WERI-Rb-1 (cell line): ENCODE measurements at regions not wholly inside any gene's neighbourhood (a gene's known extent, or its start where the extent isn't known, plus 50 kb on each side); places are given as distances from the start of the nearest gene placed in this dataset.

Experiments
- DNase-seq: peaks from one replicate; pipeline ENCODE4 v3.0.0-alpha.2; 2020
- H3K27ac ChIP-seq: fragments of 250-450 bp; sonication (Bioruptor Pico); 2 replicates; pipeline ENCODE4 v1.5.1; 2020; ENCODE audit warnings: mild to moderate bottlenecking, moderate library complexity
- H3K27me3 ChIP-seq: fragments of 250-450 bp; sonication (Bioruptor Pico); 2 replicates; pipeline ENCODE4 v1.5.1; 2021; ENCODE audit warnings: mild to moderate bottlenecking, low read depth, moderate library complexity; ENCODE audit not compliant: insufficient read depth, severe bottlenecking
- H3K36me3 ChIP-seq: fragments of 250-450 bp; sonication (Bioruptor Pico); 2 replicates; pipeline ENCODE4 v1.5.1; 2020; ENCODE audit warnings: mild to moderate bottlenecking, moderate library complexity
- H3K4me3 ChIP-seq: 2 replicates; pipeline ENCODE4 v1.5.1; 2011; ENCODE audit warnings: low read depth, mild to moderate bottlenecking, control low read depth, low read length
- H3K9me3 ChIP-seq: fragments of 250-450 bp; sonication (Bioruptor Pico); 2 replicates; pipeline ENCODE4 v1.5.1; 2021; ENCODE audit warnings: mild to moderate bottlenecking, moderate library complexity; ENCODE audit not compliant: severe bottlenecking
- TF ChIP-seq, protein P1 (sequence below): IDR thresholded peaks from 2 replicates; pipeline ENCODE4 v1.5.1; 2011; ENCODE audit warnings: low read depth, mild to moderate bottlenecking, control low read depth, inconsistent platforms, low read length

DNA sequence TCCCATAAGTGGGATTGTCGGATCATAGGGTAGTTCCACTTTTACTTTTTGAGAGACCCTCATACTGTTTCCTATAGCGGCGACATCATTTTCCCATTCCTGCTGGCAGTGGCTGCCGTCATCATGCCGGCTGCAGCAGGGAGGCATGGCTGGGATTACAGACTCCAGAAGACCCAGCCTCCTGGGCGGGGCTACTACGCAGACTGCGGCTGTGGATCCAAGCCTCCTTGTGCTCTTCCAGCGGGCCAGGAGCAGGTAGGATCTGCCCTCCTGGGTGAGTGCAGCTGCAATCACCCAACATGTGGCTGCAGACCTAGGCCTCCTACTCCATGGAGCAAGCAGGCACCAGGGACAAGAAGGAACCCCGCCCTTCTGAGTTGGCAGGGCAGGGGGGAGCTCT is 359.2 kb downstream of the GALR1 start:
- no peak overlapping the region for H3K4me3 ChIP-seq
- no peak for DNase-seq
- no peaks in the 10 kb centered on the region for H3K27me3 ChIP-seq
- H3K9me3 ChIP-seq, result peaks cover 3% of the 10 kb centered on the region
- TF ChIP-seq, protein P1, sequence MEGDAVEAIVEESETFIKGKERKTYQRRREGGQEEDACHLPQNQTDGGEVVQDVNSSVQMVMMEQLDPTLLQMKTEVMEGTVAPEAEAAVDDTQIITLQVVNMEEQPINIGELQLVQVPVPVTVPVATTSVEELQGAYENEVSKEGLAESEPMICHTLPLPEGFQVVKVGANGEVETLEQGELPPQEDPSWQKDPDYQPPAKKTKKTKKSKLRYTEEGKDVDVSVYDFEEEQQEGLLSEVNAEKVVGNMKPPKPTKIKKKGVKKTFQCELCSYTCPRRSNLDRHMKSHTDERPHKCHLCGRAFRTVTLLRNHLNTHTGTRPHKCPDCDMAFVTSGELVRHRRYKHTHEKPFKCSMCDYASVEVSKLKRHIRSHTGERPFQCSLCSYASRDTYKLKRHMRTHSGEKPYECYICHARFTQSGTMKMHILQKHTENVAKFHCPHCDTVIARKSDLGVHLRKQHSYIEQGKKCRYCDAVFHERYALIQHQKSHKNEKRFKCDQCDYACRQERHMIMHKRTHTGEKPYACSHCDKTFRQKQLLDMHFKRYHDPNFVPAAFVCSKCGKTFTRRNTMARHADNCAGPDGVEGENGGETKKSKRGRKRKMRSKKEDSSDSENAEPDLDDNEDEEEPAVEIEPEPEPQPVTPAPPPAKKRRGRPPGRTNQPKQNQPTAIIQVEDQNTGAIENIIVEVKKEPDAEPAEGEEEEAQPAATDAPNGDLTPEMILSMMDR, result no peak
- no peaks in the 10 kb centered on the region for H3K36me3 ChIP-seq
- H3K27ac ChIP-seq, result no peak overlapping the region

DNA sequence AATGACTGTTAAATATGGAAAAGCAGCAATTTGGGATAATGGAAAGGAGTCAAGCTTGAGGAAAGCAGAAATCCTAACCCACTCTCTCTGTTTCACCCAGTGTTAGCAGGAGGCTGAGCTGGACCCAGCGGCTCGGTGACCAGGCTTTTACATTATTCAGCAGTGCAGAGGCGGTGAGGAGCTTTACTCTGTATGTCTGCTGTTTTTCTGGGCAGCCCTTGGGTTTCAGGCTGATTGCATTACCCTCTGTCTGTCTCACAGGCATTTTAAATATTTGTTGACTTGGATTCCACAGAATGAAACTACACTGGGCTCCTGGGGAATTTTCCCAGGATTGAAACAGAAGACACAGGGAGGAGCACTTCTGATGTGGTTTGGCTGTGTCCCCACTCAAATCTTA is 368.0 kb downstream of the GALR1 start:
- no peaks in the 10 kb centered on the region for H3K27me3 ChIP-seq
- no peaks in the 10 kb centered on the region for H3K9me3 ChIP-seq
- DNase-seq, result no peak
- no peaks in the 10 kb centered on the region for H3K36me3 ChIP-seq
- H3K4me3 ChIP-seq, result no peak overlapping the region
- TF ChIP-seq, protein P1, result no peak
- no peak overlapping the region for H3K27ac ChIP-seq

DNA sequence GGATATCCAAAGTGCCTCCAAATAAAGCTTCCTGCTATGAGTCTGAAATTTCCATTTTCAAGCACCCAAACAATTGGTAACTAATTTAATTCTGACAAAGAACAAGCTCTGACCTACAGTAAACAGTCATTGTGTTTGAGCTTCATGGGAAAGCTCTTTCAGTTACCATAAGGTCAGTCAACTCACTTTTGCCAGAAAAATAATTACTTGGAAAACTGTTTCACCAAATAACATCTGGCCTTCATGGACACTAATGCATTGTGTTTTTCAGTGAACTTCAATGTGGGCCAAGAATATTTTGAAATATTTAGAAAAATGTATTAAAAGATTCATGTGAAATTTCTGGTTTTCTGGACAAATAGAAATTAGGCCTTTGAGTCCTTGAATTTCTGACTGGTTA is 369.9 kb downstream of the GALR1 start:
- Histone ChIP-seq H3K9me3 (no peaks in the 10 kb centered on the region), H3K27me3 (no peaks in the 10 kb centered on the region), H3K27ac (no peak overlapping the region), H3K4me3 (no peak overlapping the region), H3K36me3 (no peaks in the 10 kb centered on the region)
- no peak for DNase-seq
- TF ChIP-seq, protein P1, result no peak

DNA sequence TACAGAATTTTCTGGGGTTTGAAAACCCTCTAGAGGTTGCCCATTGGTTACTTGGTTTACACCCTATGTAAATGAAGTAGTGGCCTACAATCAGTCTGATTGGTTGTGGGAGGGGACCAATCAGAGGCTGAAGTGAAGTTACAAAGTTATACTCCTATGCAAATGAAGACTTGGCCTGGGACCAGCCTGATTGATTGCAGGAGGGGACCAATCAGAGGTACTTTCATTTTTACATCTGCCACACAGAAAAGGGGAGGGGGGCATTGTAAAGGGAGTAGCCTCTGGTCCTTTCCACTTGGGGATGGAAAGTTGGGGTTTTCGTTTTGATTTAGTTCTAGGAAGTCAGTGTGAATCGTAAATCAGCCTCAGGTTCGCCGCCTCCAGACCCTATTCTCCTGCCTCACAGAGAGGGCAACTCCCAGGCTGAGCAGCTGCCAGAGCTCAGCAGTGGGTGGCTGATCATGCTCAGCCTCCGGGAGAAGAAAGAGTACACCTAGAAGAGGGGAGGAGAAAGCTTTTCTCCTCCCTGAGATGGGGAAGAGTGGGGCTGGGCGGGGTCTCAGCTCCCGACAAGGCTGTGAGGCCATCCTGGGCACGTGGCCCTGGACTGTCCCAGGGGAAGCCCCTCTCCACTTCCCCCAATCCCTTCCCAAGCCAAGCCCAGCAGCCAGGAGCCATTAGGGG is 372.5 kb downstream of the GALR1 start:
- Histone ChIP-seq H3K27ac (no peak overlapping the region), H3K36me3 (no peaks in the 10 kb centered on the region), H3K27me3 (no peaks in the 10 kb centered on the region), H3K9me3 (no peaks in the 10 kb centered on the region), H3K4me3 (no peak overlapping the region)
- TF ChIP-seq, protein P1, result no peak
- DNase-seq, result no peak

DNA sequence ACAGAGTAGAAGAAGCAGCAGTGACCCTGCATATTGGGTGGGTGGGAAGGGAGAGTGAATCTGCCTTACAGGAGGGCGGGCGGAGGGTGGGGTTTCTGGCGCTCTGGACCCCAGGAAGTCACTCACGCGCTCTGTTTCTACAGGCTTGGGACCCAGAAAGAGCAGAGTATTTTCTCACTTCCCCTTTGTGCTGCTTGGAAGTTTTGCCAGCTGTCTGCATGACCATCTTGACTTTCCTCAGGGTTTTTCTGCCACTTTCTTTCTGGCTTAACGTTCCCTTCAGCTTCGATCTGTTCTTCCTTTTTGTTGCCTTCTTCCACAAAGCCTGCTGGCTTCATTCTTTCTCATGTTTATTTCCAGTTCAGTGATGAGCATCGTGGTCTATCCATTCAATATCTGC is 383.1 kb downstream of the GALR1 start:
- peaks cover 5% of the 10 kb centered on the region for H3K9me3 ChIP-seq
- DNase-seq, result no peak
- no peak overlapping the region for H3K4me3 ChIP-seq
- TF ChIP-seq, protein P1, result no peak
- no peaks in the 10 kb centered on the region for H3K36me3 ChIP-seq
- H3K27me3 ChIP-seq, result no peaks in the 10 kb centered on the region
- no peak overlapping the region for H3K27ac ChIP-seq

DNA sequence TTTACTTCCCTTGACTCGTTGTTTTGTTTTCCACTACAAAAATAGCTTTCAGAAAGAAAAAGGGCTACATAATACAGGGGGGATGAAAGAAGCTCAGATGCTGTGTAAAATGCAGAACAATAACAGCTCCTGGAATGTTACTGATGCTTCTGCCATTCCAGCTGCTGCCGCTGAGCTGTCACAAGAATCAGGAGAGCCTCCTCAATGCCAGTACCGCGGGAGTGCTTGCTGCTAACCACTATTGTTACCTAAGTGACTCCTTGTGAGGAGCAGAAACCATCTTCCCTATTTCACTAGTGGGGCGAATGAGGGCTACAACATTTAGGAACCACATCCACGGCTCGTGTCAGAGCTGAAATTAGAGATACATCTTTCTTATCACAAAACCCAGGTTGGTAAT is 384.8 kb downstream of the GALR1 start:
- no peaks in the 10 kb centered on the region for H3K36me3 ChIP-seq
- DNase-seq, result no peak
- H3K4me3 ChIP-seq, result no peak overlapping the region
- no peak overlapping the region for H3K27ac ChIP-seq
- H3K27me3 ChIP-seq, result no peaks in the 10 kb centered on the region
- TF ChIP-seq, protein P1, result no peak
- H3K9me3 ChIP-seq, result peaks cover 5% of the 10 kb centered on the region
